Inflammatory macrophage treated with lipopolysaccharide for 1 hour (primary cell): ENCODE measurements at regions not wholly inside any gene's neighbourhood (a gene's known extent, or its start where the extent isn't known, plus 50 kb on each side); places are given as distances from the start of the nearest gene placed in this dataset.

Experiments
- DNase-seq, 2 donors: peaks; one replicate each; pipeline ENCODE4 v3.0.0-alpha.2; 2020 to 2022

DNA sequence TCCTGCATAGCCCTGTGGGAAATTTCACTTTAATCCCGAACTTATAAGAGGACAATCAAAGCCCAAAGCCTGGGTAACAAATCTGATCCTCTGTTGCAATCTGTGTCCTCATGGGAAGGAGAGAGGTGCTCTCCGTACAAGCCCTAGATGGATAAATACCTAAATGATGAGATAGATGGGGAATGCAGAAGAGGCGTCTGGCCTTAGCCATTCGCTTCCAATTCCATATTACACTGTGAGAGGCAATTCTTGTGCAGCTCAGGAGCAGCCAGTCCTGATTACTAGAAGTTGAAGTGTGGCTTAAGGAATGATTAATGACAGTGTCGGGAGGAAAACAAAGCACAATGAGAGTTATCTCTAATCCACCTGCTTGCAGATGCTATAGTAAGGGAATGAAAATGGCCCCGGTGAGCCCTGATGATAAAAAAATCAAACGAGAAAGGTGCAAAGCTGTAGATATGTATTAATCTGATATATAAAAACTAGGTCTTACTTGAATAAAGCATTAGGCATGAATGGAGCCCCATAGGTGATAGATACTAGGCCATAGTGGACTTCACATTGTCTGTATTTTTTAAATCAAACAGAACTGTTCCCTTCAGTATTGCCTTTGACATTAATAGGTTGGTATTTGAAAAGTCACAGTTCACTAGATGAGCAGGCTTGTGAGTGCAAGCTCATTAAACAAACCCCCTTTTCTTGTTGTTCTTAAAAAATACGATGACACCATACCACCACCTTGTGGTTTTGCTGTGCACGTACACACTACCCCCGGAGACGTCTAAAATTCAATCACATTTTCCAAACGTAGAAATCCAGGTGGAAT is 54.2 kb upstream of the TMCO5A start:
- peak in 1 of 2 donors; percentile 32 for DNase-seq

DNA sequence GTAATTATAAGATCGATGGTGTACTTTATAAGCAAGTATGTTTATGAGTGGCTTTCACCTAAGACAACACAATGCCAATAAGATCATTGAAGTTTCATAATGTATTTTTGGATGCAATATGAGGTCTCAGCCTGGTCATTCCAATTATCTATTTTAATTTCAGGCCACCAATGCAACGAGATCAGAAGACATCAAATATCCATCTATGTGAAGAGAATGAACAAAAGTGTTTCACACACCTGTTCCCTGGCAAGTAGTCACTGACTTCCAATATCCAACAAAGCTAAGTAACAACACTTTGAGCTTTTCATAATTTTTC is 53.6 kb upstream of the TMCO5A start:
- DNase-seq, result no peak

DNA sequence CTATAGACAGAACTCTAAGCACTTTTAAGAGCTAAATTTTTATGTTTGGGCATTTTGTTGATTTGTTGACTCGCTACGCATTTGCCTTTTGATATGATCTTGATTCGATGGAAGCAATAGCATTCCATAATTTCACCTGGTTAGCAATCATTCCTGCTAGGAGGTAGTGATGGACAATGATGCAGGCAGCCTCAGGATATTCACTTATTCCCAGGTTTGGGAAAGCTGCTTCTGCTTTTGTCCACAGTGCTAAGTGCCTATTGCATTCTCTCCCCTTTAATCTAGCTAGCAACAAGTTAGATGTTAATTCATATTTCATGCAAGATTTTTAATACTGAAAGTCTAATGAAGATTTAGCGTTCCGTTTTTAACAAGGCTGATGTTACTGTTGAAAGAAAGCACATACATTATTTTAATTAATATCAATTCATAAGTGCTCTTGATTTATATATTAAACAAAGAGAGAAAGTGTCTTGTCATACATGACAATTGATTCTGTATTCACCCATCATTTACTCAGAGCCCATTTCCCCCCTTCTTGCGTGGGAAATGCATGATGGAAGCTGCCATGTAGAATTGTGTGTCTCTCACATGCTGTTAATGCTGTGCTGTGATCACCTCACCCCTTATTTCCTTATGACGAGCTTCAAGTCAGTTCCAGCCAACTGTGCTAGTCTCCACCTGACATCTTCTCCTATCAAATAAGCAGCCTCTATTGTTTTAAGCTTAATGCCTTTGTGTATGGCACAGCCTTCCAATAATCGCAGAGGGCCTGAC is 53.0 kb upstream of the TMCO5A start:
- DNase-seq, result no peak

GRCh38 chr15:37882640-37883039 is 51.8 kb upstream of the TMCO5A start:
- no peak for DNase-seq
